T-helper 2 cell treated with Interferon-gamma antibody and Interleukin-4, amounts not matched to agents 100 ng/mL and 5 ng/mL, for 36 hours (primary cell): ENCODE measurements at regions not wholly inside any gene's neighbourhood (a gene's known extent, or its start where the extent isn't known, plus 50 kb on each side); places are given as distances from the start of the nearest gene placed in this dataset.
"Not testable (repeated sequence)": the region's sequence is repeated elsewhere in the genome, so short reads cannot be mapped to it uniquely, and the experiment has no call there.

Source experiments
- intact Hi-C: fragments of 100-400 bp; cut with micrococcal nuclease; formaldehyde crosslinking; loops from one replicate; pipeline ENCODE4 v1.15.1; 2023

DNA sequence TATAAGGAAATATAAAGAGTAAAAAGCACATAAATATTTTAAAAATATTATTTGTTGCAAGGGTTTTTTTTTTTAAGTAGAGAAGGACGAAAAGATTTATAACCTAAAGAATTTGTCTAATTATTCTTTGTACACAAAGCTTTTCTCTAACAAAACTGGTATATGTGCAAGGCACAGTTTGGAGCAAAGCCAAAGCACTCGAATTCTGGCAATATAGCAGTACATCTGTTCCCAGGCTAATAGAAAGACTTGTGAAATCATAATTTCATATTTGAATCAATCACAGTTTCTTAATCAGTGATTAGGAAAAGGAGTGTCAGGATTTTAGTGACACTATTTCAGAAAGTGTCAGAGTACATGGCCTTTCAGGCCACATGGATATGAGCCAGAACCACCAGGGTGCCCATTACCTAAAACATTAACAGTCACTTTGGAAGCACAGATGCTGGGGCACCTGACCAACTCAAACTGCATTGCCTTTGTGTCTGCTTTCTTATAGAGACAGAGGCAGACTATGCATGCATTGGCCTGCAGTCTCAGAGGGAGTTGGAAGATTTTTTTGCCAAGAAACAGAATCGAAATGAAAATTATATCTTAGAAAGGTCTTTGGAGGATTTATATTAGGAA, 651.8 kb upstream of the SGO1 start:
- intact Hi-C loops: no loop called here

DNA sequence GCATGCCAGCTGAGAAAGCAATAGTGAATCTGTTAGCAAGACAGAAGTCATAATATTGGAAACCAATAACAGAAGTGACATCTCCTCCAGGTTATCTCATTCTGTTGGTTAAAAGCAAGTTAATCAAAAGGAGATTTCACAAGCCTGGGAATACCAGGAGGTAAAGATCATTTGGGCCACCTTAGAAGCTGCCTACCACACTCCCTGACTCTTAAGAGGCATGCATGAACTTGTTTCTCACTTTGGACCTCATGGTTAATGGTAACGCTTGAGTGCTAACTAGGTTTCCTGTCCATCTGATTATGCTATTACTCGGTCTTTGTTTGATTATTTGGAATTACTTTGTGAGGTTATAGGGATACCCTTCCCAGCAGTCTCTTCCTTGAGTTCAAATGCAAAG, 650.8 kb upstream of the SGO1 start:
- intact Hi-C loops: no loop called here

DNA sequence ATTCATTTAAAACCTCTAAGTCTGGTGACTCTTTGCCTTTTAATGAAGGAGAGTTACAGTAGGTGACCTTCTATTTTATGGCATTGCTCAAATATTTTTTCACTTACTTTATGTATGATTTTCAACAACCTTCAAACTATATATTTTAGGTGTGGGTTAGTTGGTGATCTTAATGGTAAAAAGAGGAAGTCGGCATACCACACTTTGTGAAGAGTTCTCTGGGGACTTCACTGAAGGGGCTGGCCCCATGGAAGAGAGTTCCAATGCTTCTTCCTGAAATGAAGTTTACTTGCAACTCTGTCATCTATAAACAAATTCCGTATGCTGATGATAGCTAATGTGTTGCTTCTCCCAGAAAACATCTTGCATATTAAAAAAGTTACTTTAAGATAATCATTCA, 647.0 kb upstream of the SGO1 start:
- intact Hi-C loops: no loop called here

DNA sequence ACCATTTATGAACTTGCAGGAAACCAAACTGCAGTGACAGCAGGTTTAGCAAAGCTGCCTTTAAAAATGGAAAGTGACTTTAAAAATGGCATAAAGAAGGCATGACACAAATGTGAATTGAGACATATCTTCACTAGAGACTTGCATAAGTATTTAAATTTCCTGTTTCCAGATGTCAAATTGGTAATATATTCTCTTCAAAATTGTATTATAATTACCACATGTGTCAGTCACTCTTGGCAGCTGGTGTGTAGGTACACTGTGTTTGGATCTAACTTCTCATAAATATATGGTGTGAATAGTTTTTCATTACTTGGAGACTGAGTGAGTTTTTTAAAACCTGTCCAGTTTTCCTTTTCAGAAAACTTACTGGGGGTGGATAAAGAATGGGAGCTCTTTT, 636.2 kb upstream of the SGO1 start:
- intact Hi-C loops: no loop called here

DNA sequence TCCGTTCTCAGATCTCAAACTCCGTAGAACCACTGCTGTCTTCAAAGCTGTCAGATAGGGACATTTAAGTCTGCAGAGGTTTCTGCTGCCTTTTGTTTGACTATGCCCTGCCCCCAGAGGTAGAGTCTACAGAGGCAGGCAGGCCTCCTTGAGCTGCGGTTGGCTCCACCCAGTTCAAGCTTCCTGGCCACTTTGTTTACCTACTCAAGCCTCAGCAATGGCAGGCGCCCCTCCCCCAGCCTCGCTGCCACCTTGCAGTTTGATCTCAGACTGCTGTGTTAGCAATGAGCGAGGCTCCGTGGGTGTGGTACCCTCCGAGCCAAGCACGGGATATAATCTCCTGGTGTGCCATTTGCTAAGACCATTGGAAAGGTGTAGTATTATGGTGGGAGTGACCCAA, 634.9 kb upstream of the SGO1 start:
- intact Hi-C loops: not testable (repeated sequence)

GRCh38 chr3:20811631-20812030, 625.6 kb upstream of the SGO1 start:
- intact Hi-C loops: no loop called here

DNA sequence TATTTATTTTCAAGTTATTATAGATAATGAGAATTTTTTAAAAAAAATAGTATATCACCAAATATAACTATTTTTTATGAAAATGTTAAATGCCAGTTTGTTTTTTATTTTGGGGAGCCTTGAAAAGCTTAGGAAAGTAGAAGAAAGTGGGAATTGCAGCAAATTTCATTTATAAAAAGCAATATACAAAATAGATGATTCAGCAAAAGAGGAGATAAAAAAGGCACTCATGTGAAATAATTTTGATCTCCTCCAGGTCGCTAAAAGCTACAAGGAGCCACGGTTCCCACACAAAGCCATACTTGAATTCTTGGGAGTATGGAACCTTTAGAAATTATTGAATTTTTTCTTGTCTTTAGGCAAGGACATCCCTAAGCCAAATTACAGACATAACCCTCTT, 625.0 kb upstream of the SGO1 start:
- intact Hi-C loops: no loop called here

- intact Hi-C loops: no loop called here
These were observed 624.5 kb upstream of the SGO1 start for GRCh38 chr3:20810555-20810954.

- intact Hi-C loops: loop anchor here (5.0 kb wide), 1 partner anchor 47 kb away; no protein-coding TSS in a partner anchor
These were observed 623.4 kb upstream of the SGO1 start for GRCh38 chr3:20809356-20809755.

GRCh38 chr3:20808864-20809263, 622.9 kb upstream of the SGO1 start:
- intact Hi-C loops: loop anchor here (5.0 kb wide), 1 partner anchor 47 kb away; no protein-coding TSS in a partner anchor

DNA sequence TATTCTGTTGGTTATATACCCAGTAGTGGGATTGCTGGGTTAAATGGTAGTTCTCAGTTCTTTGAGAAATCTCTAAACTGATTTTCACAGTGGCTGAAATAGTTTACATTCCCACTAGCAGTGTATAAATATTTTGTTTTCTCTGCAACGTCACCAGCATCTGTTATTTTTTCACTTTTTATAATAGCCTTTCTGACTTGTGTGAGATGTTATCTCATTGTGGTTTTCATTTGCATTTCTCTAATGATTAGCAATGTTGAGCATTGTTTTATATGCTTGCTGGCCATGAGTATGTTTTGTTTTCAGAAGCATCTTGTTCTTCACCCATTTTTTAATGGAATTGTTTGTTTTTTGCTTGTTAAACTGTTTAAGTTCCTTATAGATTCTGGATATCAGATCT, 612.7 kb upstream of the SGO1 start:
- intact Hi-C loops: no loop called here

DNA sequence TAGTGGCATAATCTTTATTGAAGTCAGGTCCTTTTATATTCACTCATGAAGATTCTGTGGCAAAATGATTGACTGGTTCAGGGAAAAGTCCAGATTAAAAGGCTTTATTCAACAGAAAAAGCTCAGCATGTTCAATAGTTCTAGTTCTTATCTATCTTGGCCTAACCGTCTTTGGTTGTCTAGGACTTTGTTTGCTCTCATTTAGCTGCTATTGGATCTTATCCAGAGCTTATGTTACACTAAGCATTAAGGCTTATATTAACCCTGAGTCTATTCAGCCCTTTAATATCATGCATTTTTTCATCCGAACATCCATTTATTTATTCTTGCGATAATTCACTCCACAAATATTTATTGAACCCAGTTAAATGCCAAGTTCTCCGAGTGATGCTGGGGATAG, 601.0 kb upstream of the SGO1 start:
- intact Hi-C loops: no loop called here

DNA sequence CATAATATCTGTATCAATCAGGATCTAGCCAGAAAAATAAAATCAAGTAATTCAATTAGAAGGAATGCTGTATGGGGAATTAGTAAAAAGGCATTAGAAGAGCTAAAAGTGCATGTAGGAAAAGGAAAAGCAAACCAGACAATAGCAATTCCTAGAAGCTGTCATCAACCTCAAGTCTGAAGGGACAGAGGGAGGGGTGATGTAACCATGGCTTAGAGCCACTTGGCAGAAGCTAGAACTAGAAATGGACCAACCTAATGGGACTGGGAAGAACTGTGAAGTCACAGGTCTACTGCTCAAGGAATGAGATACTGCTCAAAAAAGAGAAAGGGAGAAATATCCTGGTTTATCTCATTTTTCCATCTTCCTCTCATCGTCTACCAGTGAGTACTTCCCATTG, 590.7 kb upstream of the SGO1 start:
- intact Hi-C loops: no loop called here

DNA sequence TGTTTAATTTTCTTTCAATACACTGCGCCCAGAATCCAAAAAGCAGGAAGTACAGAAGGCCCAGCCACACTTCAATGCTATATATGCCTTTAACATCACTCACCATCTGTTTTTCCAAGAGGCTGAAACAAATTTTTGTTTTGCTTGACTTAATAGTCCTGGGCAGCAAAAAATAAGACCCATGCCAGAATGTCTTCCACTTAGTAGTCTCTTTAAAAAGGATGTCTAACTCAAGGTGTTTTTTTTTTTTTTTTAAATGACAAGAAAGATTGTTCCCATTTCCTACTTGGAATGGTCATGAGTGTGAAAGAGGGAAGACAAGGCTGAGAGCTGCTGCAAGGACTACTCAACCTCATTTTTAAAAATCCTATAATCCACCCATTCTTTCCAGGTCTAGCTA, 590.3 kb upstream of the SGO1 start:
- intact Hi-C loops: no loop called here

- intact Hi-C loops: no loop called here
These were observed 587.4 kb upstream of the SGO1 start for GRCh38 chr3:20773320-20773984.

DNA sequence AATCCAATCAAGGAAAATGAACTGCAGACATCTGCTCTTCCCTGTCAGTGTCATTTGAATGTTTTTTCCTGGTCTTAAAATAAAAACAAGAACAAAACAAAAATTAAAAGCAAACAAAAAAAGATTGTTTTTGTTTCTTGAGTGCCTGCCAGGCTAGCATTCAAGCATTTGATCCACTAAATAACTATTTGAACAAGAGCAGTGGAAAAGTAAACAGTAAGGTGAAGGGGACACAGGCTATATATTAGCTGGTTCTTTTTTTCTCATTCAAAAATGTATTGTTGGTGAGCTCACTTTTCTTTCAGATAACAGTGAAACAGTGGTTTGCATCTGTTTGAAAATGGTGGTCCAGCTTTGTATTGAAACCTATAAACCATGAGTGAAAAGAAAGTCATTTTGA, 586.9 kb upstream of the SGO1 start:
- intact Hi-C loops: no loop called here

DNA sequence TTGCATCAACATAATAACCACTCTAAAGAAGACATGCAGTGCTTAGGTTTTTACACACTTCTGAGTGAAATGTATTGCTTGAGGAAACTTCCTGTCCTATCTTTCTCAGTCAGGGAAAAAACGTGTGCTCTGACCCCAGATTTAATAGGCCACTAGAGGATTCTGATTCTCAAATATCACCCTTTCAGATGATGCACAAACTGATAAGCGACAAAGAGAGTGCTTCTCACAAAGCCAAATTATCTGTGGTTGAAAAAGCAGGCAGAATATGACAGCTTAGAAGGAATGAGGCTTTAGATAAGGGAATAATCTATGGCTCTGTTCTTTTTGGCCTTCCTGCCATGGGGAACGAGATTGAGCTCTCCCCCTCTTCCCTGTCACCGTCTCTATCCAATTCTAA, 583.4 kb upstream of the SGO1 start:
- intact Hi-C loops: no loop called here

DNA sequence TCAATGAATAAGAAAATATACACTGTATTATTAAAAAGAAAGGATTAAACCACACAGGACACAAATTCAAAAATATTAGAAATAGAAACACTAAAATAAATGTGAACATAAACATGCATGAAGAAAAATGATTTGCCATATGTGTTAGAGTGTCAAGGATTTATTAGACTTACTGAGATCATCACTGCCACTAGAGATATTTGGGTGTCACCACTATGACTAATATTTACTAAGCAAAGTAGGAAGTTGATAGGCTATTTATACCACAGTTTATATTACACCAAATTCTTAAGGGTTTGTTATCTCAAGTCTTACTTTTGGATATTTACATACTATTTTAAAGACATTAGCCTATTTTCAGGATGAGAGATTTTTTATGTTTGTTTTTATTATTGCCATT, 575.0 kb upstream of the SGO1 start:
- intact Hi-C loops: loop anchor here (5.0 kb wide), 1 partner anchor 46 kb away; no protein-coding TSS in a partner anchor

- intact Hi-C loops: no loop called here
These were observed 566.4 kb upstream of the SGO1 start for GRCh38 chr3:20752416-20752815.

- intact Hi-C loops: no loop called here
These were observed 565.3 kb upstream of the SGO1 start for GRCh38 chr3:20751296-20751695.

DNA sequence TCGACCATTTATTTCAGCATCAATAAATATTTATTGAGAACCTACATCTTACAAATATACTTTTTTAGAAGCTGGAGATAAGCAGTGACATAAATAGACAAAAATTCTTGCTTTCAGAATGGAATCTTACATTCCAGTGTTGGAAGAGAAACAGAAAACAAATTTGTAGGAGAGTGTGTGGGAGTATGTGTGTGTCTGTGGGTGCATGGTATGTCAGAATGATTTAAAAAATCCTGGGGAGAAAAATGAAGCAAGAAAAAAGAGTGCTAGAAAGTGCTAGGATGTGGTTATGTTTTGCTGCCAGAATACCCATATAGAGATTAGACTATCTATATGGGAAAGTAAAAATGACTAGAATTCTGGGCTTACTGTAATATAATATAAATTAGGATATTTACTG, 561.7 kb upstream of the SGO1 start:
- intact Hi-C loops: no loop called here

DNA sequence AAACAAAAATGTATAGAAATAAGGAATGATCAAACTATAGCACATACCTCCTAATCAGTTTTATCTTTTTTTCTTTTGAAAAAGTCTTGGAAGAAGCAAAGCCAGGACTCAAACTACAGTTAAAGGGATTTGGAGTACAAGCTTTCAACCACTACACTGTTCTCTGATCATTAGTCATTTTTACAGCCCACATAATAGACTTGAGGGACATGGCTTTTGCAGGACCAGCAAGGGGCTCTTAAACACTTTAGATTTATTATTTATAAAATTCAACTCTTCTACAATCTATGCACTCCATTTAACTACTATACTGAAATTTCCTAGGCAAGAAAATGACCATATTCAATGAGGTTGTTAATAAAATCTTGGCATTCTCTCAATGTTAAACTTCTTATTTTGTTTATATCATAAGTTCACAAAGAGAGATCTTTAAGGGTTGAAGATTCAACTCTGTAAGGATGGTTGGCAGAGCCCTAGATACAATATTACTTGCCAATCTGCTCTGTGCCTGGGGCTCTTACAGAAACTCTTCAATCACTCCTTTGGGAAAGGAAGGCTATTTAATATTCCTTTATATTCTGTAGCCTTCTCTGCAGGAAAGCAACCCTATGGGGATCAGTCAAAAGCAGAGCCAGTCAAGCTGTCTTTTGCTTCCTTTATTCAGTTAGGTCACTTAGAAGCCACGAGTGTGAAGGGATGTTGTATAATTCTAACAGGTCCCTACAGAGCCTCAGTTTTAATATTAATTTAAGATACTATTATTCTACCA, 557.7 kb upstream of the SGO1 start:
- intact Hi-C loops: no loop called here
